RWPE1 (cell line): ENCODE measurements at regions not wholly inside any gene's neighbourhood (a gene's known extent, or its start where the extent isn't known, plus 50 kb on each side); places are given as distances from the start of the nearest gene placed in this dataset.

Experiments used
- CTCF ChIA-PET: fragments of 350-600 bp; sonication (Branson Sonifier 250); formaldehyde crosslinking; extraction: SDS; loops from one replicate; lab custom pipeline; 2021; lab: Yijun Ruan, JAX
- POLR2A ChIA-PET: fragments of 400-600 bp; formaldehyde crosslinking; extraction: SDS; loops from one replicate; lab custom pipeline; 2020; ENCODE audit warnings: antibody characterized with exemption; ENCODE audit not compliant: low non-redundant PET; lab: Yijun Ruan, JAX
- DNase-seq: peaks from one replicate; pipeline ENCODE4 v3.0.0; 2012; ENCODE audit warnings: low spot score
- H3K27ac ChIP-seq: fragments of 450-650 bp; 2 replicates; pipeline ENCODE4 v1.5.1; 2017
- TF ChIP-seq, protein P1 (sequence below): fragments of 450-650 bp; conservative IDR thresholded peaks from 2 replicates; pipeline ENCODE4 v1.5.1; 2017; ENCODE audit warnings: low read depth, mild to moderate bottlenecking

DNA sequence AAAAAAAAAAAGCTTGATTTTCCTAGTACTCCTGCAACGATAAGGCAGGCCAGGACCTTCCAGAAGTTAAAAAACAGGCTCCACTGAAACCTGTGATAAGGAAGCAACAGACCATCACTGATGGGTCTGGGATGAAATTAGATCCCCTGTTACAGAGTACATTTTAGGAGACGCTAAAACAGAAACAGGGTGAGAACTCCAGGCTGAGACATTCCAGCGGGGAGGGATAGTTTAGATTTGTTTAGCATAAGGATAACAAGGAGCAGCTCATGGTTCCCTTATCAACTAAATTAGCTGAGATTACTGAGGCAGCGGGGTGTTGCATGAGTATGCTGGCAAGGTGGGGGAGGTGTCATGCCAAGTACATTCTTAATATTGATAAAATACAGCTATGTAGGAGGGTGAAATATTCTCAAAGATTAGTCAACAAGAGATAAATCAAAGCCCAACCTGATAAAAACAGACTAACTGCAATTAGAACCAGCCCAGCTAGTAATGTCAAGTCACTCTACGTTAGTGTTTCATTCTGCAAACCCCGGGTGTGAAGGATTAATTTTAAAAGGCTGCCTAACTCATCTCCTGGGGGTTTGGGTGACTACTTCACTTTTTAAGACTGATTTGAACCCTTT, 75.0 kb upstream of the BZW1 start:
- CTCF ChIA-PET, result interaction anchor here (0.5 kb wide), 1 partner anchor 256 kb away, joined by 3 read pairs; no protein-coding TSS in a partner anchor
- no peak for DNase-seq
- H3K27ac ChIP-seq, result no peak overlapping the region
- POLR2A ChIA-PET, result no interaction called here
- TF ChIP-seq, protein P1, sequence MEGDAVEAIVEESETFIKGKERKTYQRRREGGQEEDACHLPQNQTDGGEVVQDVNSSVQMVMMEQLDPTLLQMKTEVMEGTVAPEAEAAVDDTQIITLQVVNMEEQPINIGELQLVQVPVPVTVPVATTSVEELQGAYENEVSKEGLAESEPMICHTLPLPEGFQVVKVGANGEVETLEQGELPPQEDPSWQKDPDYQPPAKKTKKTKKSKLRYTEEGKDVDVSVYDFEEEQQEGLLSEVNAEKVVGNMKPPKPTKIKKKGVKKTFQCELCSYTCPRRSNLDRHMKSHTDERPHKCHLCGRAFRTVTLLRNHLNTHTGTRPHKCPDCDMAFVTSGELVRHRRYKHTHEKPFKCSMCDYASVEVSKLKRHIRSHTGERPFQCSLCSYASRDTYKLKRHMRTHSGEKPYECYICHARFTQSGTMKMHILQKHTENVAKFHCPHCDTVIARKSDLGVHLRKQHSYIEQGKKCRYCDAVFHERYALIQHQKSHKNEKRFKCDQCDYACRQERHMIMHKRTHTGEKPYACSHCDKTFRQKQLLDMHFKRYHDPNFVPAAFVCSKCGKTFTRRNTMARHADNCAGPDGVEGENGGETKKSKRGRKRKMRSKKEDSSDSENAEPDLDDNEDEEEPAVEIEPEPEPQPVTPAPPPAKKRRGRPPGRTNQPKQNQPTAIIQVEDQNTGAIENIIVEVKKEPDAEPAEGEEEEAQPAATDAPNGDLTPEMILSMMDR, result no peak

DNA sequence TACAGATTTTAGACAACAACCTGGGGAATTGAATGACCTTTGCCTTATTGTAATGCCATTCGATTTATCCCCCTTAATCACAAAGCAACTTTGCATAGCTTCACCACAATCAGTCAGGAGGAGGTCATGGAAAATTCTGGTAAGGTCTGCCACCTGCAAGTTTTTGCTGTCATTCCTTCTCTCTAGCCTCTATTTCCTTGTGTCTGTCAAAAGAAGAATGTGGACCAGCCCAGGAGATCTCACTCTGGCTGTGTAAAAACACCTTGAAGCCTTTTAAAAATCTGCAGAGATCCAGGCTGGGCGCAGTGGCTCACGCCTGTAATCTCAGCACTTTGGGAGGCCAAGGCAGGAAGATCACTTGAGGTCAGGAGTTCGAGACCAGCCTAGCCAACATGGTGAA, 74.1 kb upstream of the BZW1 start:
- no peak overlapping the region for H3K27ac ChIP-seq
- CTCF ChIA-PET, result no interaction called here
- no peak for DNase-seq
- POLR2A ChIA-PET, result no interaction called here
- TF ChIP-seq, protein P1, result no peak

DNA sequence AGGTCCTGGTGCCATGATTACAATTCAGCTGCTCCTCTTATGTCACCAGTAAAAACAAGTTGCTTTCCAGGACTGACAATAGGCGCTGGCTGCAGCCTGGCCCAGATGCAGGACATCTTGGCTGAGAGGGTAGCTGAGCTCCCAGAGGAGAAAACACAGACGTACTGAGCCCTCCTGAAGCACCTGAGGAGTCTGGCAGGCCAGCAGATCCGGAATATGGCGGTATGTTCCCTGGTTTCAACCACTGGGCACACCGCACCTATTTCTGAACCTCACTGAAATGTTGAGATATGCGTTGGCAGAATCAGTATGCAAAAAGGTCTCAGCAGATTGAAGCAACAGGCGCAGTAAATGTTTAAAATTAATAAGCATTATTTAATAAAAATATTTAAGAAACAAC, 73.1 kb upstream of the BZW1 start:
- ChIA-PET CTCF (no interaction called here), POLR2A (no interaction called here)
- H3K27ac ChIP-seq, result no peak overlapping the region
- DNase-seq, result no peak
- TF ChIP-seq, protein P1, result no peak

DNA sequence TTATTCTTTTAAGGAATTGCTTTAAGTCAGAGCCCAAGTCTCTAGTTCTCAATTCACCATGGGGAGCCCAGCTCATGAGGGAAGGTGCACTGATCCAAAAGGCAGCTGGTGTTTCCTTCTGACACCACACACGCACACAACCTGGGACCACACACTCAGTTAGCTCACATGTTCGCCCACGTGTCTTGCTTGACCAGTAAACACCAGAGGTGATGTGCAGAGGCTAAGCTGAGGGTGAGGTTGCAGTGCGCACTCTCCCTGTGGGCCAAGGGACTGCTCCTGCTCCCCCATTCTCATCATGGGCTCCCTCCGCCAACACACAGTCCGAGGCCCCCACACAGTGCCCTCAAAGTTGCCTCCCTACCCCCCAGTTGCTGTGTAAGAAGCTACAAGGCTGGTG, 70.8 kb upstream of the BZW1 start:
- CTCF ChIA-PET, result interaction anchor here (0.6 kb wide), 2 partner anchors 32 to 76 kb away, joined by 3 read pairs; no protein-coding TSS in a partner anchor

DNA sequence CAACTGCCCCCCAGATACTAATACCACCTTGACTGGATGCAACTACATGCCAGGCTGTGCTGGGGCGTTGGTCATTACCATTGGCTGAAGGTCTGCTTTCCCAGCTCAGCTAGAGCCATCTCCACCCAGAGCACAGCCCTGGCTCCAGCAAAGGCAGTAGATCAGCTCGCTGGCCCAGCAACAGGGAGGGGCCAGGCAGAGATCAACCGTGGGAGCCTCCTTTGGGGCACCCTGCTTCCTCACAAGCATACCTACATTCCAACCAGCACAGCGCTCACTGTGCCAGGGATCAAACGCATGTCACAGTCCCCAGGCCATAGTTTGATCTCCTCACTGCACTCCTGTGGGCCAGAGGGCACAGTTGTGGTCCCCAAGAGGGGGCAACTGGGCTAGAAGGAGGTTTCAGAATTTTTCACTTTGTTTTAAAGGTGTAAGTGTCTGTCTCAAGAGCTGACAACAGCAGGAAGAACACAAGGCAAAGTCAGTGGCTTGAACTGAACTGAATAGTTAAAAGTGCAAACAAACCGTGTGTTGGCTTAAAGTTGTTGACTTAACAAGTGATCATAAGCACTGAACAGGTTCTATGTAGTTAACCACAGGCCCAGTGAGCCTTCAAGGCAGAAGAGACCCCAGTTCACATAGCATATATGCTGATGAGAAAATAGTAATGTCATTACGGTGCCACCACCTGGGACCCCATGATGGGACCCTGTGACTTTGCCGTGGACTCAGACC, 70.1 kb upstream of the BZW1 start:
- TF ChIP-seq, protein P1, result no peak
- ChIA-PET CTCF (interaction anchor here (0.6 kb wide), 1 partner anchor 31 kb away, joined by 3 read pairs; no protein-coding TSS in a partner anchor), POLR2A (no interaction called here)
- no peak for DNase-seq
- no peak overlapping the region for H3K27ac ChIP-seq

More for the DNA sequence above, 70.8 kb upstream of the BZW1 start:
- H3K27ac ChIP-seq, result no peak overlapping the region
- TF ChIP-seq, protein P1, result no peak
- no peak for DNase-seq
- POLR2A ChIA-PET, result no interaction called here

DNA sequence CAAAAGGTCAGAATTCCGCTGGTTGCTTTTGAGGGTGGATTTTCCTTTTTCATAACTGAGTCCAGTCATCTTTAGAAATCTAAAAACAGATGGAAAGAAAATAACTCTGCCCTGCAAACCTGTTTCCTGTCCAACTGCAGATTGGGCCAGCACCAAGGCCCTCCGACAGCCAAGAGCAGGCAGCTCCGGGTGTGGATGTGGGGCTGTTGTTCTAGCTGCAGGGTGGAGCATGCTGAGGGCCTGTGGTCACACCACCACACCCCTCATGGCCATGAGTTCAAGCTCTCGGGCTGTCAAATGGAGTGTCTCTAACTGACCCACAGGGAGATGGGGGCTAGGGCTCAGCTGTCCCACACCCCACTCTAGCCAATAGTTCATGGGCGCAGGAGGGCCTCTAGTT, 69.3 kb upstream of the BZW1 start:
- ChIA-PET POLR2A (no interaction called here), CTCF (no interaction called here)
- H3K27ac ChIP-seq, result no peak overlapping the region
- DNase-seq, result no peak
- TF ChIP-seq, protein P1, result no peak
